ENCODE measurements at regions not wholly inside any gene's neighbourhood (a gene's known extent, or its start where the extent isn't known, plus 50 kb on each side); places are given as distances from the start of the nearest gene placed in this dataset.

DNA sequence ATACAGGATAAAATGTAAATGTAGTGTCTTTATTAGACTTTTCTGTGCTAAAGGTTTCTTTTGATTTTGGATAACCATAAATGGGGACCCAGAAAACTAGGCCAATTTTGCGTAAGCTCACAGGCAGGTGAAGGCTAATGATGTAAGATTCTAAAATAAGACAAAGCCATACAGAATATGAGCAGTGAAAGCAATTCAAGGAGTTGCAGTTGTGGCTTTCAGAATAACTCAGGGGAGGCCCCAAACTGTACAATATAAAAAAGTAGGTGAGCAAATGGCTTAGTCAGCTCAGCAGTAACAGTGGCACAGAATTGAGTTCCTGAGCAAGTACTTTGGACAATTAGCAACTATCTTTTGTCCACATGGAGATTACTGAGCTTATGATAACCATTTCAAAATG lies 81.7 kb upstream of the NRP1 start:
- no peak overlapping the region for H3K9ac ChIP-seq (ENCODE audit: insufficient read depth, low read length, poor library complexity, severe bottlenecking)
- TF ChIP-seq, protein P1, sequence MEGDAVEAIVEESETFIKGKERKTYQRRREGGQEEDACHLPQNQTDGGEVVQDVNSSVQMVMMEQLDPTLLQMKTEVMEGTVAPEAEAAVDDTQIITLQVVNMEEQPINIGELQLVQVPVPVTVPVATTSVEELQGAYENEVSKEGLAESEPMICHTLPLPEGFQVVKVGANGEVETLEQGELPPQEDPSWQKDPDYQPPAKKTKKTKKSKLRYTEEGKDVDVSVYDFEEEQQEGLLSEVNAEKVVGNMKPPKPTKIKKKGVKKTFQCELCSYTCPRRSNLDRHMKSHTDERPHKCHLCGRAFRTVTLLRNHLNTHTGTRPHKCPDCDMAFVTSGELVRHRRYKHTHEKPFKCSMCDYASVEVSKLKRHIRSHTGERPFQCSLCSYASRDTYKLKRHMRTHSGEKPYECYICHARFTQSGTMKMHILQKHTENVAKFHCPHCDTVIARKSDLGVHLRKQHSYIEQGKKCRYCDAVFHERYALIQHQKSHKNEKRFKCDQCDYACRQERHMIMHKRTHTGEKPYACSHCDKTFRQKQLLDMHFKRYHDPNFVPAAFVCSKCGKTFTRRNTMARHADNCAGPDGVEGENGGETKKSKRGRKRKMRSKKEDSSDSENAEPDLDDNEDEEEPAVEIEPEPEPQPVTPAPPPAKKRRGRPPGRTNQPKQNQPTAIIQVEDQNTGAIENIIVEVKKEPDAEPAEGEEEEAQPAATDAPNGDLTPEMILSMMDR (IDR thresholded peaks at IDR 0.05), result no peak
- no peak overlapping the region for H3K4me2 ChIP-seq (replicated peaks; ENCODE audit: extremely low read depth, low read length, poor library complexity, severe bottlenecking)
- H3K36me3 ChIP-seq (replicated peaks in 1 of 2; ENCODE audit: control insufficient read depth in 1 of 2, insufficient read depth in 2 of 2, low read length in 2 of 2), result no peaks in the 10 kb centered on the region
- Mint-ChIP-seq H3K27me3 (ENCODE audit: low read depth in 3 of 3) (peaks cover 3 to 16% (median 5%) of the 10 kb centered on the region in 3 donors), H3K4me1 (peaks cover 11% of the 10 kb centered on the region), H3K36me3 (no peaks in the 10 kb centered on the region), H3K4me3 (no peak overlapping the region), H3K27ac (no peak overlapping the region), H3K9me3 (peaks cover 0 to 2% (median 0%) of the 10 kb centered on the region in 7 donors)
- peaks cover 14 to 22% of the 10 kb centered on the region in 2 donors for H3K4me1 ChIP-seq (ENCODE audit: control insufficient read depth in 1 of 2, insufficient read depth in 2 of 2, low read length in 2 of 2)
- no peaks in the 10 kb centered on the region for H3K27me3 ChIP-seq (ENCODE audit: control insufficient read depth in 2 of 2, insufficient read depth in 2 of 2, low read length in 2 of 2)
- no peaks in the 10 kb centered on the region for H3K9me3 ChIP-seq (replicated peaks in 1 of 2; ENCODE audit: control insufficient read depth in 1 of 2, insufficient read depth in 1 of 2, low read length in 2 of 2)
- no peak overlapping the region for H2AFZ ChIP-seq (ENCODE audit: insufficient read depth, low read depth, low read length, poor library complexity, severe bottlenecking)
- no peaks in the 10 kb centered on the region for H3K79me2 ChIP-seq (ENCODE audit: insufficient read depth, low read length)
- no CpG with 5 or more reads among the region's 1 CpG for WGBS (ENCODE audit: insufficient coverage)
- intact Hi-C loops (cut with micrococcal nuclease), result no loop called here
- DNase-seq, result no peak
- H4K20me1 ChIP-seq (ENCODE audit: insufficient read depth, low read length), result no peaks in the 10 kb centered on the region
- no peak overlapping the region for H3K4me3 ChIP-seq (replicated peaks in 1 of 3; ENCODE audit: low read depth in 2 of 3, low read length in 3 of 3)
- H3K27ac ChIP-seq (ENCODE audit: low read depth in 1 of 2, low read length in 2 of 2), result no peak overlapping the region

DNA sequence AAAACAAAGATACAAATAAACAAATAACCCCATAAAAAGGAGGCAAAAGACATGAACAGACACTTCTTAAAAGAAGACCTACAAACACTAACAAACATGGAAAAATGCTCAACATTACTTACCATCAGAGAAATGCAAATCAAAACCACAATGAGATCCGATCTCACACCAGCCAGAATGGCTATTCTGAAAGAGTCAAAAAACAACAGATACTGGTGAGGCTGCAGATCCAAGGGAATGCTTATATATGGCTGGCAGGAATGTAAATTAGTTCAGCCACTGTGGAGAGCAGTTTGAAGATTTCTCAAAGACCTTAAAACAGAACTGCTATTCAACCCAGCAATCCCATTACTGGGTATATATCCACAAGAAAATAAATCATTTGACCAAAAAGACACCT lies 80.4 kb upstream of the NRP1 start:
- Histone ChIP-seq H3K4me1 (ENCODE audit: control insufficient read depth in 1 of 2, insufficient read depth in 2 of 2, low read length in 2 of 2) (peaks cover 14 to 22% of the 10 kb centered on the region in 2 donors), H3K4me3 (replicated peaks in 1 of 3; ENCODE audit: low read depth in 2 of 3, low read length in 3 of 3) (no peak overlapping the region)

More for the DNA sequence above, 80.4 kb upstream of the NRP1 start:
- Mint-ChIP-seq H3K4me3 (no peak overlapping the region), H3K4me1 (peaks cover 11% of the 10 kb centered on the region), H3K9me3 (peaks cover 0 to 2% (median 0%) of the 10 kb centered on the region in 7 donors), H3K27me3 (ENCODE audit: low read depth in 3 of 3) (peaks cover 3 to 13% (median 8%) of the 10 kb centered on the region in 3 donors), H3K27ac (no peak overlapping the region), H3K36me3 (no peaks in the 10 kb centered on the region)
- TF ChIP-seq, protein P1 (IDR thresholded peaks at IDR 0.05), result no peak
- no CpG with 5 or more reads among the region's 1 CpG for WGBS (ENCODE audit: insufficient coverage)
- no peaks in the 10 kb centered on the region for H3K79me2 ChIP-seq (ENCODE audit: insufficient read depth, low read length)
- intact Hi-C loops (cut with micrococcal nuclease), result no loop called here
- DNase-seq, result no peak
- H3K36me3 ChIP-seq (replicated peaks in 1 of 2; ENCODE audit: control insufficient read depth in 1 of 2, insufficient read depth in 2 of 2, low read length in 2 of 2), result no peaks in the 10 kb centered on the region
- H3K27me3 ChIP-seq (ENCODE audit: control insufficient read depth in 2 of 2, insufficient read depth in 2 of 2, low read length in 2 of 2), result no peaks in the 10 kb centered on the region
- H3K9me3 ChIP-seq (replicated peaks in 1 of 2; ENCODE audit: control insufficient read depth in 1 of 2, insufficient read depth in 1 of 2, low read length in 2 of 2), result no peaks in the 10 kb centered on the region
- no peak overlapping the region for H3K9ac ChIP-seq (ENCODE audit: insufficient read depth, low read length, poor library complexity, severe bottlenecking)
- no peak overlapping the region for H2AFZ ChIP-seq (ENCODE audit: insufficient read depth, low read depth, low read length, poor library complexity, severe bottlenecking)
- no peak overlapping the region for H3K27ac ChIP-seq (ENCODE audit: low read depth in 1 of 2, low read length in 2 of 2)
- no peaks in the 10 kb centered on the region for H4K20me1 ChIP-seq (ENCODE audit: insufficient read depth, low read length)
- no peak overlapping the region for H3K4me2 ChIP-seq (replicated peaks; ENCODE audit: extremely low read depth, low read length, poor library complexity, severe bottlenecking)

Measured in CD14-positive monocyte (primary cell).